HepG2 (cell line): ENCODE measurements at regions not wholly inside any gene's neighbourhood (a gene's known extent, or its start where the extent isn't known, plus 50 kb on each side); places are given as distances from the start of the nearest gene placed in this dataset.
A peak's percentile ranks its signal among the peaks of the same experiment; 100 is the strongest.

Experiments used
- ATF1 ChIP-seq: IDR thresholded peaks from 2 replicates; pipeline ENCODE4 v1.6.1; 2016; ENCODE audit warnings: mild to moderate bottlenecking, control low read depth
- CSRNP1 ChIP-seq: sonication (generic); formaldehyde crosslinking; IDR thresholded peaks from 2 replicates; pipeline ENCODE4 v1.8.1; 2023; ENCODE audit warnings: mild to moderate bottlenecking, missing genetic modification reagents
- ELF3 ChIP-seq: IDR thresholded peaks from 2 replicates; pipeline ENCODE4 v1.6.1; 2016; ENCODE audit warnings: missing genetic modification reagents, missing compliant biosample characterization
- FOXP4 ChIP-seq: sonication (generic); formaldehyde crosslinking; IDR thresholded peaks from 2 replicates; pipeline ENCODE4 v1.4.0; 2020; ENCODE audit warnings: missing genetic modification reagents
- KDM6A ChIP-seq: IDR thresholded peaks from 2 replicates; pipeline ENCODE4 v1.6.1; 2016; ENCODE audit warnings: low read depth
- KLF11 ChIP-seq: IDR thresholded peaks from 2 replicates; pipeline ENCODE4 v1.6.1; 2016; ENCODE audit warnings: missing compliant biosample characterization
- LCORL ChIP-seq, 2 experiments: fragments of 450-650 bp in 1 of 2; sonication (generic) in 1 of 2; formaldehyde crosslinking in 1 of 2; IDR thresholded peaks; 2 replicates each; pipeline versions ENCODE4 v1.5.0 to v1.6.1; 2017 to 2020; ENCODE audit warnings: antibody characterized with exemption in 1 of 2, missing genetic modification reagents in 1 of 2
- MED1 ChIP-seq: sonication (generic); formaldehyde crosslinking; IDR thresholded peaks from 2 replicates; pipeline ENCODE4 v1.4.0; 2020; ENCODE audit warnings: missing genetic modification reagents
- NCOA2 ChIP-seq: sonication (generic); formaldehyde crosslinking; IDR thresholded peaks from 2 replicates; pipeline ENCODE4 v1.8.0; 2022; ENCODE audit warnings: inconsistent platforms
- NFRKB ChIP-seq: fragments of 450-650 bp; IDR thresholded peaks from 2 replicates; pipeline ENCODE4 v1.6.1; 2017
- RXRA ChIP-seq: sonication (generic); formaldehyde crosslinking; IDR thresholded peaks from 2 replicates; pipeline ENCODE4 v1.5.1; 2020; ENCODE audit warnings: missing genetic modification reagents
- SALL1 ChIP-seq: sonication (generic); formaldehyde crosslinking; IDR thresholded peaks from 2 replicates; pipeline ENCODE4 v1.8.0; 2022; ENCODE audit warnings: mild to moderate bottlenecking, missing genetic modification reagents
- TCF7 ChIP-seq: sonication (generic); IDR thresholded peaks from 2 replicates; pipeline ENCODE4 v1.6.1; 2016; ENCODE audit warnings: antibody characterized with exemption, low read depth
- TFDP2 ChIP-seq: sonication (generic); formaldehyde crosslinking; IDR thresholded peaks from 2 replicates; pipeline ENCODE4 v1.4.0; 2020; ENCODE audit warnings: missing genetic modification reagents
- TFE3 ChIP-seq: IDR thresholded peaks from 2 replicates; pipeline ENCODE4 v1.6.1; 2016
- ZEB1 ChIP-seq: IDR thresholded peaks from 2 replicates; pipeline ENCODE4 v1.6.1; 2012; ENCODE audit warnings: mild to moderate bottlenecking, low read depth, inconsistent platforms; ENCODE audit not compliant: insufficient replicate concordance
- ZFP36L1 ChIP-seq: sonication (generic); formaldehyde crosslinking; IDR thresholded peaks from 2 replicates; pipeline ENCODE4 v1.8.0; 2022; ENCODE audit warnings: mild to moderate bottlenecking, missing genetic modification reagents, moderate library complexity
- ZNF235 ChIP-seq: sonication (generic); formaldehyde crosslinking; IDR thresholded peaks from 2 replicates; pipeline ENCODE4 v1.8.1; 2023; ENCODE audit warnings: mild to moderate bottlenecking, missing genetic modification reagents, borderline replicate concordance
- ZNF317 ChIP-seq: sonication (generic); formaldehyde crosslinking; IDR thresholded peaks from 2 replicates; pipeline ENCODE4 v1.5.0; 2020; ENCODE audit warnings: mild to moderate bottlenecking, missing genetic modification reagents
- ZNF460 ChIP-seq: sonication (generic); formaldehyde crosslinking; IDR thresholded peaks from 2 replicates; pipeline ENCODE4 v1.5.1; 2020; ENCODE audit warnings: missing genetic modification reagents, mild to moderate bottlenecking, borderline replicate concordance
- ZNF766 ChIP-seq: sonication (generic); formaldehyde crosslinking; IDR thresholded peaks from 2 replicates; pipeline ENCODE4 v1.5.0; 2020; ENCODE audit warnings: missing genetic modification reagents, borderline replicate concordance
- ZNF784 ChIP-seq: sonication (generic); formaldehyde crosslinking; IDR thresholded peaks from 2 replicates; pipeline ENCODE4 v1.5.1; 2020; ENCODE audit warnings: missing genetic modification reagents, mild to moderate bottlenecking, borderline replicate concordance
- ZNF790 ChIP-seq: sonication (generic); formaldehyde crosslinking; IDR thresholded peaks from 2 replicates; pipeline ENCODE4 v1.8.0; 2022; ENCODE audit warnings: missing genetic modification reagents, mild to moderate bottlenecking, borderline replicate concordance

GRCh38 chr5:96245140-96246091, 187.6 kb downstream of the PCSK1 start (continued):
- TF ChIP-seq ZNF784 (CRISPR knock-in tag) (no peak), NFRKB (no peak), KLF11 (CRISPR knock-in tag) (no peak), ZFP36L1 (CRISPR knock-in tag) (peak; percentile 61; the same call in 1 of the 2 replicates), CSRNP1 (CRISPR knock-in tag) (no peak), ZNF790 (CRISPR knock-in tag) (0 out of 2 replicates have a peak, but pooled peaks have one; percentile 41), ATF1 (CRISPR knock-in tag) (peak; percentile 67; the same call in 1 of the 2 replicates), LCORL (IDR thresholded peaks at IDR 0.05) (no peak), LCORL (CRISPR knock-in tag; IDR thresholded peaks at IDR 0.05) (0 out of 2 replicates have a peak, but pooled peaks have one; percentile 24), RXRA (CRISPR knock-in tag) (no peak), ZEB1 (peak; percentile 59), TCF7 (peak; percentile 69), FOXP4 (CRISPR knock-in tag) (peak; percentile 96), ZNF317 (CRISPR knock-in tag) (peak; percentile 72; the same call in 1 of the 2 replicates), ELF3 (peak; percentile 61; the same call in 1 of the 2 replicates), ZNF460 (no peak), ZNF766 (CRISPR knock-in tag) (no peak), TFE3 (CRISPR knock-in tag) (no peak), TFDP2 (no peak), NCOA2 (CRISPR knock-in tag) (peak; percentile 92), MED1 (CRISPR knock-in tag) (peak; percentile 88), KDM6A (CRISPR knock-in tag) (peak; percentile 64; the same call in 1 of the 2 replicates), ZNF235 (CRISPR knock-in tag) (no peak), SALL1 (peak; percentile 29; the same call in 1 of the 2 replicates)
